Body of pancreas (tissue), 4 donors: ENCODE measurements at regions not wholly inside any gene's neighbourhood (a gene's known extent, or its start where the extent isn't known, plus 50 kb on each side); places are given as distances from the start of the nearest gene placed in this dataset.

Source experiments
- POLR2A ChIP-seq, 3 donors: fragments of 450-650 bp; IDR thresholded peaks; one replicate each; pipeline ENCODE4 v1.6.1; 2016; ENCODE audit warnings: antibody characterized with exemption in 3 of 3, mild to moderate bottlenecking in 2 of 3
- TF ChIP-seq, protein P1 (sequence below), 7 experiments: fragments of 450-650 bp in 4 of 7; fragments of 200-600 bp in 3 of 7; sonication (generic) in 3 of 7; IDR thresholded peaks; one replicate each; pipeline ENCODE4 v1.5.1; 2016 to 2019; ENCODE audit warnings: antibody characterized with exemption in 7 of 7

DNA sequence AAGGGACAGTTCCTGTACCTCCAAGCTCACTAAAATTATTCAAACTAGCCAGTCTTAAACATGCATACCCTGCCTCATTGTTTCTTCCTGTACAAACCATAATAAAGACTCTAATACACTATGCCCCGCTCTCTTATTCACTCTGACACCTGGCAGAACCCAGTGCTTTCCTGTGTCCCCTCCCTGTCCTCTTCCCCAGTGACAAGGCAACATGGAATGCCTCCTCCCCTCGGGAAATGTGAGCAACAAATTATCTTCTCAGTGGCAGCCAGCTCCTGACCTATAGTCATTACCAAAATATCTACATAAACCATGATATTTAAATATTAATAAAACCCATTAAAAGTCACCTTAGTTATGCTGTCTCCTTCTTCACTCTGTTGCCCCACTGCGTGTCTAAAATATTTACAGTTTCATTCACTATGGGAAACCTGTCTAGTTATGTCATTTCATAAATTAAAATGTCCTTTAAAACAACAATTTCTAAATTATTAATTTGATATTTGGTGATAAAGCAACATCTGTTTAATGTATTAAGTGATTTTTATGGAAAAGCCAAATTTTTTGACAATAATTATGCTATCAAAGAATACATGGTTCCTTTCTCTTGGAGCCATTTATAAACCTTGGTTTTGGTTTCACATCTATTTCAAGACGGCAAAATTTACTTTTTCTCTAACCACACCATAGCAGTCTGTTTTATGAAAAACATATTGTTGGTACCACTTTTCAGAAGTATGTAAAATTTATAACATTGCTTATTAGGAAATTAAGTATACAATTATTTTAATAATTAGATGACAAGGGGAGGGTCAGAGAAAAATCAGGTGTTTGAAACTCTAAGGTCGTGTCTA, 1355.2 kb downstream of the XPNPEP1 start:
- TF ChIP-seq, protein P1, sequence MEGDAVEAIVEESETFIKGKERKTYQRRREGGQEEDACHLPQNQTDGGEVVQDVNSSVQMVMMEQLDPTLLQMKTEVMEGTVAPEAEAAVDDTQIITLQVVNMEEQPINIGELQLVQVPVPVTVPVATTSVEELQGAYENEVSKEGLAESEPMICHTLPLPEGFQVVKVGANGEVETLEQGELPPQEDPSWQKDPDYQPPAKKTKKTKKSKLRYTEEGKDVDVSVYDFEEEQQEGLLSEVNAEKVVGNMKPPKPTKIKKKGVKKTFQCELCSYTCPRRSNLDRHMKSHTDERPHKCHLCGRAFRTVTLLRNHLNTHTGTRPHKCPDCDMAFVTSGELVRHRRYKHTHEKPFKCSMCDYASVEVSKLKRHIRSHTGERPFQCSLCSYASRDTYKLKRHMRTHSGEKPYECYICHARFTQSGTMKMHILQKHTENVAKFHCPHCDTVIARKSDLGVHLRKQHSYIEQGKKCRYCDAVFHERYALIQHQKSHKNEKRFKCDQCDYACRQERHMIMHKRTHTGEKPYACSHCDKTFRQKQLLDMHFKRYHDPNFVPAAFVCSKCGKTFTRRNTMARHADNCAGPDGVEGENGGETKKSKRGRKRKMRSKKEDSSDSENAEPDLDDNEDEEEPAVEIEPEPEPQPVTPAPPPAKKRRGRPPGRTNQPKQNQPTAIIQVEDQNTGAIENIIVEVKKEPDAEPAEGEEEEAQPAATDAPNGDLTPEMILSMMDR (IDR thresholded peaks at IDR 0.05), result no peak
- no peak for TF ChIP-seq POLR2A (IDR thresholded peaks at IDR 0.05)
